MM.1S (cell line): ENCODE measurements at regions not wholly inside any gene's neighbourhood (a gene's known extent, or its start where the extent isn't known, plus 50 kb on each side); places are given as distances from the start of the nearest gene placed in this dataset.

Source experiments
- CTCF ChIP-seq: fragments of 300-600 bp; sonication (generic); IDR thresholded peaks from 2 replicates; pipeline ENCODE4 v1.5.1; 2016; ENCODE audit warnings: antibody characterized with exemption, low read length, mixed read lengths
- EZH2phosphoT487 ChIP-seq: fragments of 300-600 bp; sonication (generic); IDR thresholded peaks from 2 replicates; pipeline ENCODE4 v1.6.1; 2018; ENCODE audit warnings: antibody characterized with exemption, low read length

GRCh38 chr6:6509284-6509683 is 79.2 kb upstream of the LY86 start:
- TF ChIP-seq CTCF (no peak), EZH2phosphoT487 (no peak)
